OCI-LY1 (cell line): ENCODE measurements at regions not wholly inside any gene's neighbourhood (a gene's known extent, or its start where the extent isn't known, plus 50 kb on each side); places are given as distances from the start of the nearest gene placed in this dataset.

Experiments
- EZH2 ChIP-seq: fragments of 200-600 bp; sonication (generic), shearing (Covaris generic); IDR thresholded peaks from 2 replicates; pipeline ENCODE4 v1.8.0; 2017; ENCODE audit warnings: borderline replicate concordance, mixed run types, mild to moderate bottlenecking, antibody characterized with exemption, low read length, moderate library complexity, mixed read lengths
- TF ChIP-seq, protein P1 (sequence below): fragments of 200-600 bp; sonication (generic), shearing (Covaris generic); IDR thresholded peaks from 2 replicates; pipeline ENCODE4 v1.5.1; 2017; ENCODE audit warnings: mild to moderate bottlenecking, antibody characterized with exemption, low read length, moderate library complexity, mixed read lengths

DNA sequence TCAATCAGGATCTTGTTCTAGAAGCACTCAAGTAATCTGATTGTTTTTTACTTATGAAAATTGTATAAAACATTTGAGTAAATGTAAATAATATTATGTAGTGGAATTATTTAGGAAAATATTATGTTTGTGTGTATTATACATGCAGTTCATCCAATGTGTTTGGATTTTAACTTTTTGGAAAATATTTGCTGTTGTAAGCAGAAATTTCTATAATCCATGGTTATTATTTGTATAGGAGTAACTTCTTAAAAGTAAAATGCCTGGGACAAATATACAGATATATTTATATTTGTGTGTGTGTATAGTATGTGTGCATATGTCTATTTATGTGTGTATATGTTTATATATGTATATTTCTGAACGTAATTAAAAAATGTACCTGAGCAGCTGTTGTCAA lies 1394.6 kb upstream of the AGA start:
- TF ChIP-seq, protein P1, sequence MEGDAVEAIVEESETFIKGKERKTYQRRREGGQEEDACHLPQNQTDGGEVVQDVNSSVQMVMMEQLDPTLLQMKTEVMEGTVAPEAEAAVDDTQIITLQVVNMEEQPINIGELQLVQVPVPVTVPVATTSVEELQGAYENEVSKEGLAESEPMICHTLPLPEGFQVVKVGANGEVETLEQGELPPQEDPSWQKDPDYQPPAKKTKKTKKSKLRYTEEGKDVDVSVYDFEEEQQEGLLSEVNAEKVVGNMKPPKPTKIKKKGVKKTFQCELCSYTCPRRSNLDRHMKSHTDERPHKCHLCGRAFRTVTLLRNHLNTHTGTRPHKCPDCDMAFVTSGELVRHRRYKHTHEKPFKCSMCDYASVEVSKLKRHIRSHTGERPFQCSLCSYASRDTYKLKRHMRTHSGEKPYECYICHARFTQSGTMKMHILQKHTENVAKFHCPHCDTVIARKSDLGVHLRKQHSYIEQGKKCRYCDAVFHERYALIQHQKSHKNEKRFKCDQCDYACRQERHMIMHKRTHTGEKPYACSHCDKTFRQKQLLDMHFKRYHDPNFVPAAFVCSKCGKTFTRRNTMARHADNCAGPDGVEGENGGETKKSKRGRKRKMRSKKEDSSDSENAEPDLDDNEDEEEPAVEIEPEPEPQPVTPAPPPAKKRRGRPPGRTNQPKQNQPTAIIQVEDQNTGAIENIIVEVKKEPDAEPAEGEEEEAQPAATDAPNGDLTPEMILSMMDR: no peak
- no peak for TF ChIP-seq EZH2
